HCT116 (cell line): ENCODE measurements at regions not wholly inside any gene's neighbourhood (a gene's known extent, or its start where the extent isn't known, plus 50 kb on each side); places are given as distances from the start of the nearest gene placed in this dataset.

Experiments
- ATAC-seq: fragments of 200-7000 bp; cut with Tn5 transposase; 2 replicates; pipeline ENCODE4 v1.9.1; 2020; ENCODE audit warnings: mild to moderate bottlenecking, moderate library complexity
- BruUV-seq: library from RNA; stranded (reverse); fragments of 400-500 nt; replicated peaks from 2 replicates; lab custom pipeline; 2021; lab: Mats Ljungman, UMichigan
- CTCF ChIA-PET: fragments of 300-600 bp; sonication (Branson Sonifier 250); formaldehyde crosslinking; loops from one replicate; lab custom pipeline; 2021; ENCODE audit warnings: antibody characterized with exemption; lab: Charles Lee
- POLR2A ChIA-PET: fragments of 300-600, 350-600 bp; sonication (Branson Sonifier 250); formaldehyde crosslinking; loops from one replicate; lab custom pipeline; 2021; ENCODE audit warnings: antibody characterized with exemption; lab: Charles Lee
- RAD21 ChIA-PET, 2 experiments: fragments of 300-600 bp; sonication (Branson Sonifier 250); formaldehyde crosslinking; loops; one replicate each; lab custom pipeline; 2023; ENCODE audit warnings: low total read pairs in 2 of 2; ENCODE audit not compliant: uncharacterized antibody in 2 of 2, unreplicated experiment in 2 of 2, low non-redundant PET in 1 of 2; lab: Charles Lee
- DNase-seq: peaks from one replicate; pipeline ENCODE4 v3.0.0-alpha.2; 2010; ENCODE audit warnings: low read depth, low spot score
- H2AFZ ChIP-seq: fragments of 200-600 bp; shearing (Covaris generic), sonication (generic); 2 replicates; pipeline ENCODE4 v1.6.1; 2017; ENCODE audit warnings: low read depth, mixed run types, mixed read lengths, antibody characterized with exemption, low read length; ENCODE audit not compliant: poor library complexity, severe bottlenecking
- H3K27ac ChIP-seq: 2 replicates; pipeline ENCODE4 v1.5.1; 2012; ENCODE audit warnings: low read depth, low read length
- H3K27me3 ChIP-seq: fragments of 200-600 bp; sonication (generic); 2 replicates; pipeline ENCODE4 v1.6.1; 2016; ENCODE audit warnings: mixed run types, low read length, mixed read lengths; ENCODE audit not compliant: insufficient read depth
- H3K36me3 ChIP-seq, 2 experiments: fragments of 200-500 bp in 1 of 2; fragments of 200-600 bp in 1 of 2; sonication (Bioruptor generic) in 1 of 2; sonication (generic) in 1 of 2; 2 replicates each; pipeline versions ENCODE4 v1.5.1 to v1.6.1; 2014 to 2016; ENCODE audit warnings: low read length in 2 of 2, inconsistent platforms in 1 of 2, mixed read lengths in 1 of 2, mixed run types in 1 of 2; ENCODE audit not compliant: insufficient read depth in 2 of 2, control insufficient read depth in 1 of 2
- H3K4me1 ChIP-seq, 2 experiments: fragments of 200-600 bp in 1 of 2; sonication (generic) in 1 of 2; 2 replicates each; pipeline versions ENCODE4 v1.5.1 to v1.6.1; 2012 to 2017; ENCODE audit warnings: low read length in 2 of 2, inconsistent platforms in 1 of 2, mild to moderate bottlenecking in 1 of 2, mixed read lengths in 1 of 2, mixed run types in 1 of 2, moderate library complexity in 1 of 2; ENCODE audit not compliant: insufficient read depth in 2 of 2, control insufficient read depth in 1 of 2
- H3K4me2 ChIP-seq: fragments of 200-600 bp; sonication (generic); 2 replicates; pipeline ENCODE4 v1.6.1; 2017; ENCODE audit warnings: mixed run types, low read length, mixed read lengths
- H3K4me3 ChIP-seq, 2 experiments: fragments of 200-600 bp in 1 of 2; sonication (generic) in 1 of 2; replicated peaks in 1 of 2; 2 replicates each; pipeline ENCODE4 v1.5.1; 2011 to 2016; ENCODE audit warnings: low read length in 2 of 2, control low read depth in 1 of 2, low read depth in 1 of 2, mild to moderate bottlenecking in 1 of 2, mixed read lengths in 1 of 2, mixed run types in 1 of 2
- H3K79me2 ChIP-seq: fragments of 200-600 bp; sonication (generic); 2 replicates; pipeline ENCODE4 v1.6.1; 2017; ENCODE audit warnings: mild to moderate bottlenecking, mixed run types, low read length, moderate library complexity, mixed read lengths; ENCODE audit not compliant: insufficient read depth
- H3K9ac ChIP-seq: fragments of 200-600 bp; sonication (generic); 2 replicates; pipeline ENCODE4 v1.6.1; 2016; ENCODE audit warnings: low read length, mixed read lengths
- H3K9me2 ChIP-seq: fragments of 200-600 bp; sonication (generic), shearing (Covaris generic); 2 replicates; pipeline ENCODE4 v1.6.1; 2017; ENCODE audit warnings: mixed run types, mild to moderate bottlenecking, moderate library complexity; ENCODE audit not compliant: insufficient read depth
- H3K9me3 ChIP-seq, 2 experiments: fragments of 200-500 bp in 1 of 2; fragments of 200-600 bp in 1 of 2; sonication (Bioruptor generic) in 1 of 2; sonication (generic) in 1 of 2; 2 replicates each; pipeline ENCODE4 v1.6.1; 2014 to 2017; ENCODE audit warnings: low read length in 2 of 2, mixed read lengths in 2 of 2, inconsistent platforms in 1 of 2, low read depth in 1 of 2, mild to moderate bottlenecking in 1 of 2, mixed run types in 1 of 2, moderate library complexity in 1 of 2; ENCODE audit not compliant: control insufficient read depth in 1 of 2, insufficient read depth in 1 of 2
- H4K20me1 ChIP-seq: fragments of 200-600 bp; sonication (generic), shearing (Covaris generic); 2 replicates; pipeline ENCODE4 v1.6.1; 2017; ENCODE audit warnings: mixed run types, mild to moderate bottlenecking, moderate library complexity; ENCODE audit not compliant: insufficient read depth
- CBX3 ChIP-seq: IDR thresholded peaks from 2 replicates; pipeline ENCODE4 v1.6.1; 2012; ENCODE audit warnings: low read depth
- CEBPB ChIP-seq: IDR thresholded peaks from 2 replicates; pipeline ENCODE4 v1.6.1; 2012; ENCODE audit warnings: low read depth
- EGR1 ChIP-seq: IDR thresholded peaks from 2 replicates; pipeline ENCODE4 v1.6.1; 2012; ENCODE audit warnings: low read depth
- EZH2phosphoT487 ChIP-seq: fragments of 200-600 bp; IDR thresholded peaks from 2 replicates; pipeline ENCODE4 v1.6.1; 2018; ENCODE audit warnings: antibody characterized with exemption, borderline replicate concordance
- FOSL1 ChIP-seq: IDR thresholded peaks from 2 replicates; pipeline ENCODE4 v1.6.1; 2012; ENCODE audit warnings: low read depth
- MAX ChIP-seq: IDR thresholded peaks from 2 replicates; pipeline ENCODE4 v1.6.1; 2012
- POLR2AphosphoS5 ChIP-seq: IDR thresholded peaks from 2 replicates; pipeline ENCODE4 v1.6.1; 2011; ENCODE audit warnings: mild to moderate bottlenecking, low read depth, low read length, moderate library complexity
- REST ChIP-seq: IDR thresholded peaks from 2 replicates; pipeline ENCODE4 v1.6.1; 2012; ENCODE audit warnings: low read depth
- TCF7L2 ChIP-seq: IDR thresholded peaks from 2 replicates; pipeline ENCODE4 v1.7.0; 2011; ENCODE audit warnings: borderline replicate concordance, inconsistent platforms; ENCODE audit not compliant: insufficient read depth, insufficient read length; ENCODE audit errors: extremely low read depth
- intact Hi-C: fragments of 100-400 bp; cut with micrococcal nuclease; formaldehyde crosslinking; loops from 2 replicates; pipeline ENCODE4 v1.10.0; 2022

DNA sequence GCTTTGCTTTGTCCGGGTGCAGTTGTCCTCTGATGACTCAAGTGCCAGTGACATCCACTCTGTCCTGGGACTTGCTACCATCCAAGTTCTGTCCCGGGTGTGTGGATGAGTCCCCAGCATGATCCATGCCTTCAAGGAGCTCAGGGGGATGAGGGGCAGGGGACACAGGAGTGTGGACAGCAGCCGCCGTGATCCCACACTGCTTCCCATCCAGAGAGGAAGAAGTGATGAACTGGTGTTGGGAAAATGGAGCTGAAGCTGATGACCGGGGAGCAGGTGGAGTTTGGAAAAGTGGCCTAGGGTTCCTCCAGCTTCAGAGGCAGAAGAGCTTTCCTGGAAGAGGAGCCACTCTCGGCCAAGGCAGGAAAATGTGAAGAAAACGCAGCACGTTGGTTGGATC lies 249.6 kb upstream of the TNRC6C start:
- no peak overlapping the region for H3K27ac ChIP-seq
- no peaks in the 10 kb centered on the region for H3K36me3 ChIP-seq
- ATAC-seq (no peak), DNase-seq (no peak)
- ChIA-PET POLR2A (no interaction called here), CTCF (no interaction called here), RAD21 (no interaction called here)
- H3K4me3 ChIP-seq = no peak overlapping the region
- H3K9ac ChIP-seq = no peak overlapping the region
- H2AFZ ChIP-seq = no peak overlapping the region
- no peak for TF ChIP-seq EZH2phosphoT487
- TF ChIP-seq EGR1 = no peak
- TF ChIP-seq REST = no peak
- TF ChIP-seq POLR2AphosphoS5 = no peak
- TF ChIP-seq MAX = no peak
- no peak for TF ChIP-seq FOSL1
- no peak for TF ChIP-seq TCF7L2
- TF ChIP-seq CEBPB = no peak
- TF ChIP-seq CBX3 = no peak
- H4K20me1 ChIP-seq = no peaks in the 10 kb centered on the region
- BruUV-seq = no TSS peak
- H3K4me2 ChIP-seq = no peak overlapping the region
- peaks cover 10% of the 10 kb centered on the region; the same call in 1 of the 2 replicates for H3K27me3 ChIP-seq
- H3K9me3 ChIP-seq = peaks cover 11 to 15% of the 10 kb centered on the region in 2 experiments; a peak in 3 of 4 replicates
- H3K9me2 ChIP-seq = no peaks in the 10 kb centered on the region
- no peaks in the 10 kb centered on the region for H3K79me2 ChIP-seq
- no peaks in the 10 kb centered on the region for H3K4me1 ChIP-seq
- intact Hi-C loops = no loop called here
